Anterior cingulate cortex (tissue), 58 donors: ENCODE measurements at regions not wholly inside any gene's neighbourhood (a gene's known extent, or its start where the extent isn't known, plus 50 kb on each side); places are given as distances from the start of the nearest gene placed in this dataset.

ENCODE experiments used
- DNase-seq, 58 donors: peaks; one replicate each; lab custom pipeline; 2025; lab: John Stamatoyannopoulos, UW

GRCh38 chr4:20393486-20394100, 141.9 kb downstream of the SLIT2 start:
- peak in 2 of 58 donors; percentile 4 to 14 for DNase-seq

GRCh38 chr4:20394512-20394911, 142.8 kb downstream of the SLIT2 start:
- DNase-seq: peak in 1 of 58 donors; percentile 5

GRCh38 chr4:20395160-20395773, 143.6 kb downstream of the SLIT2 start:
- peak in 16 of 58 donors; percentile 2 to 57 (median 12) for DNase-seq

GRCh38 chr4:20403290-20403689, 151.6 kb downstream of the SLIT2 start:
- DNase-seq: no peak

- DNase-seq: no peak
Observed at GRCh38 chr4:20403846-20404245, 152.1 kb downstream of the SLIT2 start.

GRCh38 chr4:20408611-20409010, 156.9 kb downstream of the SLIT2 start:
- DNase-seq: peak in 10 of 58 donors; percentile 12 to 67 (median 34)

- no peak for DNase-seq
Observed at GRCh38 chr4:20412072-20412471, 160.4 kb downstream of the SLIT2 start.

GRCh38 chr4:20416800-20417199, 165.1 kb downstream of the SLIT2 start:
- no peak for DNase-seq

- DNase-seq: peak in 2 of 58 donors; percentile 15 to 55
Observed at GRCh38 chr4:20418861-20419451, 167.3 kb downstream of the SLIT2 start.

- DNase-seq: no peak
Observed at GRCh38 chr4:20420916-20421602, 169.4 kb downstream of the SLIT2 start.

- DNase-seq: no peak
Observed at GRCh38 chr4:20421603-20421985, 169.9 kb downstream of the SLIT2 start.

GRCh38 chr4:20422398-20422797, 170.7 kb downstream of the SLIT2 start:
- peak in 3 of 58 donors; percentile 2 to 7 (median 3) for DNase-seq

GRCh38 chr4:20423420-20423819, 171.7 kb downstream of the SLIT2 start:
- DNase-seq: no peak

- peak in 3 of 58 donors; percentile 6 to 37 (median 6) for DNase-seq
Observed at GRCh38 chr4:20426028-20426427, 174.3 kb downstream of the SLIT2 start.

- DNase-seq: peak in 3 of 58 donors; percentile 4 to 38 (median 18)
Observed at GRCh38 chr4:20428436-20429160, 176.9 kb downstream of the SLIT2 start.

- no peak for DNase-seq
Observed at GRCh38 chr4:20430259-20430941, 178.7 kb downstream of the SLIT2 start.

GRCh38 chr4:20431543-20431951, 179.8 kb downstream of the SLIT2 start:
- no peak for DNase-seq

- no peak for DNase-seq
Observed at GRCh38 chr4:20432088-20432487, 180.4 kb downstream of the SLIT2 start.

GRCh38 chr4:20433097-20433705, 181.5 kb downstream of the SLIT2 start:
- no peak for DNase-seq

GRCh38 chr4:20440170-20440569, 188.5 kb downstream of the SLIT2 start:
- no peak for DNase-seq
